ENCODE measurements at regions not wholly inside any gene's neighbourhood (a gene's known extent, or its start where the extent isn't known, plus 50 kb on each side); places are given as distances from the start of the nearest gene placed in this dataset.
A peak's percentile ranks its signal among the peaks of the same experiment; 100 is the strongest.

- DNase-seq (ENCODE audit: low read depth), result no peak
- no peak for TF ChIP-seq CTCF (IDR thresholded peaks at IDR 0.05; ENCODE audit: low read length, missing control alignments)
- no peak overlapping the region for H3K4me3 ChIP-seq (replicated peaks; ENCODE audit: low read depth, low read length)
Observed at GRCh38 chr4:175871774-175872405, 59.8 kb upstream of the GPM6A start.

DNA sequence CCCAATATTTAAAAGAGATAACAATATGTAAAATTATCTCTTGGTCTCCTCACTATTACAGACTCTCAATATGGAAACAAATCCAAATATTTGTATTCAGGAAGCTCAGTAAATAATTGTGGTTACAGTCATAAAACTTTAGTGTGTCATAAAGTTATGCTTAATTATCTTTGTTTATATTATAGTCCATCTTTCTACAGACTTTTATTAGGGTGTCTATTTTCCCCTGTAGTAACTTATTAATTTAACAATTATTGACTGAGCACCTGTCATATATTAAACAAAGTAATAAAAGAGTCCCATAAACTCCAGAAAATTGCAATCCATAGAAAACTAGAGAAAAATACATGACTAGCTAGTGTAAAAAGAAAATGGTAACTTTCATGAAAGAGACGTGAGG, 61.6 kb upstream of the GPM6A start:
- DNase-seq (ENCODE audit: low read depth), result no peak
- no peak overlapping the region for H3K4me3 ChIP-seq (replicated peaks; ENCODE audit: low read depth, low read length)
- no peak for TF ChIP-seq CTCF (IDR thresholded peaks at IDR 0.05; ENCODE audit: low read length, missing control alignments)

DNA sequence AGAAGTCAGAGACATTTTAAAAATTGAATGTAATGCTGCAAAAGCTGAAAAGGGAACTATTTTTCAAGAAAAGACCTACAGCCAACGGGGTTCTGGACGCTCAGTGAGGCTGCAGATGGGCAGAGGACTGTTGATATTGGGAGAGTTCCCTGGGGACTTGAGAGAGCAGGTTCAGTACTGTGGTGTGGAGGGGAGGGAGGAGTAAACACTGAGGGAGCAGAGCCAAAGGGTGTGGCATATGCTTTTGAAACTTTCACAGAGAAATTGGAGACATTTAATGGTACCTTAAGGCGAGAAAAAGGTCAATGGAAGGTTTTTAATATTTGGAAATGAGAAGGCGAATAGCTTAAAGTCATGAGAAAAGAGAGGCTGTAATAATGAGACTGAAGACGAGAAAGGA, 62.2 kb upstream of the GPM6A start:
- no peak for TF ChIP-seq CTCF (IDR thresholded peaks at IDR 0.05; ENCODE audit: low read length, missing control alignments)
- no peak for DNase-seq (ENCODE audit: low read depth)
- no peak overlapping the region for H3K4me3 ChIP-seq (replicated peaks; ENCODE audit: low read depth, low read length)

DNA sequence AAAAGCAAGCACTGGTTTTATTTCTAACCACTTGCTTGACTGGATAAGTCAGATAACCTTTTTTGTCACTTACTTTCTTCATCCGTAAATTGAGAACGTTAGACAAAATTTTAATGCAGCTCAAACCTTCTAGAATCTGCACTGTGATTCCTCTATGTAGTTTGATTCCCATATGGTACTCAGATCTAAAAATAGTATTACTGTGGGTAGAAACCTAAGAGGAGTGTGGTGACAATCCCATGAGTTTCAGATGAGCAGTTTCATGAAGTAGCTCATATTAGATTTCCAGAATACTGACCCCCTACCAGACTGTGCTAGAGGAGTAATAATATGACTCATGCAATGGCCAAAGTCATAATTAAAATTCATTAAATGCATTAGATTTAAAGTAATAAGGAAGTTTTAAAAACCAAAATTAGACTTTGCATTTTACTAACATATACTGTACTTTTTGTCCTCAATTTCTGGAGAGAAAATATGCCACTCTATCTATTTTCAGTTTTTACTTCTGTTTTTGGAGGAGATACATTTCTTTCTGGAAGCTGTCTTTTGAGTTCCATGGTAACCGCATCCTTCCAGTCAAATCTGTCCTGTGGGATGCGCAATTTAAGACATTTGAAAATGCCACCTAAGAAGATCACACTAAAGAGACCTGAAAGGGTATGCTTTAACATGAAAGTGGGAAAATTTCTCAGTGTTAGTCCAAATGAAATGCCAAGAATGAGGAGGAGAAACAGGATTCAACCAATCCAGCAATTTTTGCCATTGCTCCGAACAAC, 64.1 kb upstream of the GPM6A start:
- TF ChIP-seq CTCF (IDR thresholded peaks at IDR 0.05; ENCODE audit: low read length, missing control alignments), result no peak
- H3K4me3 ChIP-seq (replicated peaks; ENCODE audit: low read depth, low read length), result no peak overlapping the region
- no peak for DNase-seq (ENCODE audit: low read depth)

- no peak for DNase-seq (ENCODE audit: low read depth)
- H3K4me3 ChIP-seq (replicated peaks; ENCODE audit: low read depth, low read length), result no peak overlapping the region
- no peak for TF ChIP-seq CTCF (IDR thresholded peaks at IDR 0.05; ENCODE audit: low read length, missing control alignments)
Observed at GRCh38 chr4:175882891-175883290, 70.8 kb upstream of the GPM6A start.

- no peak overlapping the region for H3K4me3 ChIP-seq (replicated peaks; ENCODE audit: low read depth, low read length)
- DNase-seq (ENCODE audit: low read depth), result peak; percentile 2
- TF ChIP-seq CTCF (IDR thresholded peaks at IDR 0.05; ENCODE audit: low read length, missing control alignments), result no peak
Observed at GRCh38 chr4:175884048-175884447, 72.0 kb upstream of the GPM6A start.

DNA sequence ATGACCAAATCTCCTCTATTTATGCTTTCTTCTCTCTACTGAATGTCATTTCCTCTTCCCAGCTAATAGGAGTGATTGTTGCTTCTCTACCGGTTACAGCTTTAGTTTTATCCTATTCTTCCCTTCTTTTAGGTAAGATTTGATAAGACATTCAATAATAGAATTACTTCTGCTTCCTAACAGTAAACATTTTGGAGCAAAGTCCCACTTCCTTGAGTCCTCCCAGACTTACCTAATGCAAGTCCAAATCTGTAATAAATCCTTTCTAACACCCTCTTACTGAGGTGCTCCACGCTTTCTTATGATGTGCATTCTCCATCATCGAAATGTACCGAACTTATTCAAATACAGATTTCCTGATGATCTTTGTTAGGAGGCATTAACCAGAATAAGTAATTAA, 79.2 kb upstream of the GPM6A start:
- no peak for TF ChIP-seq CTCF (IDR thresholded peaks at IDR 0.05; ENCODE audit: low read length, missing control alignments)
- no peak overlapping the region for H3K4me3 ChIP-seq (replicated peaks; ENCODE audit: low read depth, low read length)
- no peak for DNase-seq (ENCODE audit: low read depth)
